ENCODE measurements at regions not wholly inside any gene's neighbourhood (a gene's known extent, or its start where the extent isn't known, plus 50 kb on each side); places are given as distances from the start of the nearest gene placed in this dataset.
A peak's percentile ranks its signal among the peaks of the same experiment; 100 is the strongest.
"Not testable (repeated sequence)": the region's sequence is repeated elsewhere in the genome, so short reads cannot be mapped to it uniquely, and the experiment has no call there.

DNA sequence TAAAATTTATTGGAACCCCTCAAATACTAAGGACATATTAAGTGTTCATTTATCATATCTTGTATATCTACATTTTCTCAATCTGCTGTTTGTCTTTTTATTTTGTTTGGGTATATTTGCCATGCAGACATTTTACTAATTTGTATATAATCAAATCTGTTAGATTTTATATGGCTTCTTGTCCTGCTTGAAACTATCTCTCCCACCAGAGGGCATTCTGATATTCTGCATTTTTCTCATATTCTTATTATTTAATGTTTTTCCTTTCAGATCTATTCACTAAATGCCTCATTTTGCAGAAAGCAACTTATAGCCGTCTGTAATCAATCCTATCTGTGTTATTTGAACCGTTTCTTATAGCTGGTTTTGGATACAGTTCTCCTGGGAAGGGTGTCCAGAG is 745.5 kb downstream of the LRRIQ3 start:
- no peak overlapping the region for H3K27ac ChIP-seq

GRCh38 chr1:73450668-73451067 is 747.3 kb downstream of the LRRIQ3 start:
- not testable (repeated sequence) for H3K27ac ChIP-seq

More for the DNA sequence above, 745.5 kb downstream of the LRRIQ3 start:
- TF ChIP-seq, protein P1, sequence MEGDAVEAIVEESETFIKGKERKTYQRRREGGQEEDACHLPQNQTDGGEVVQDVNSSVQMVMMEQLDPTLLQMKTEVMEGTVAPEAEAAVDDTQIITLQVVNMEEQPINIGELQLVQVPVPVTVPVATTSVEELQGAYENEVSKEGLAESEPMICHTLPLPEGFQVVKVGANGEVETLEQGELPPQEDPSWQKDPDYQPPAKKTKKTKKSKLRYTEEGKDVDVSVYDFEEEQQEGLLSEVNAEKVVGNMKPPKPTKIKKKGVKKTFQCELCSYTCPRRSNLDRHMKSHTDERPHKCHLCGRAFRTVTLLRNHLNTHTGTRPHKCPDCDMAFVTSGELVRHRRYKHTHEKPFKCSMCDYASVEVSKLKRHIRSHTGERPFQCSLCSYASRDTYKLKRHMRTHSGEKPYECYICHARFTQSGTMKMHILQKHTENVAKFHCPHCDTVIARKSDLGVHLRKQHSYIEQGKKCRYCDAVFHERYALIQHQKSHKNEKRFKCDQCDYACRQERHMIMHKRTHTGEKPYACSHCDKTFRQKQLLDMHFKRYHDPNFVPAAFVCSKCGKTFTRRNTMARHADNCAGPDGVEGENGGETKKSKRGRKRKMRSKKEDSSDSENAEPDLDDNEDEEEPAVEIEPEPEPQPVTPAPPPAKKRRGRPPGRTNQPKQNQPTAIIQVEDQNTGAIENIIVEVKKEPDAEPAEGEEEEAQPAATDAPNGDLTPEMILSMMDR (IDR thresholded peaks at IDR 0.05), result peak; percentile 26
- no peak for TF ChIP-seq ZFX (IDR thresholded peaks at IDR 0.05; ENCODE audit: borderline replicate concordance)

- H3K27ac ChIP-seq, result no peak overlapping the region
- TF ChIP-seq, protein P1 (IDR thresholded peaks at IDR 0.05), result no peak
- no peak for TF ChIP-seq ZFX (IDR thresholded peaks at IDR 0.05; ENCODE audit: borderline replicate concordance)
Measured at GRCh38 chr1:73411479-73411878, 786.5 kb downstream of the LRRIQ3 start.

GRCh38 chr1:73401666-73402065 is 796.3 kb downstream of the LRRIQ3 start:
- TF ChIP-seq, protein P1 (IDR thresholded peaks at IDR 0.05), result peak; percentile 25; the same call in 1 of the 2 replicates
- no peak for TF ChIP-seq ZFX (IDR thresholded peaks at IDR 0.05; ENCODE audit: borderline replicate concordance)
- H3K27ac ChIP-seq, result no peak overlapping the region

- no peak overlapping the region for H3K27ac ChIP-seq
- TF ChIP-seq ZFX (IDR thresholded peaks at IDR 0.05; ENCODE audit: borderline replicate concordance), result no peak
- TF ChIP-seq, protein P1 (IDR thresholded peaks at IDR 0.05), result no peak
Measured at GRCh38 chr1:73382966-73383365, 815.0 kb downstream of the LRRIQ3 start.

DNA sequence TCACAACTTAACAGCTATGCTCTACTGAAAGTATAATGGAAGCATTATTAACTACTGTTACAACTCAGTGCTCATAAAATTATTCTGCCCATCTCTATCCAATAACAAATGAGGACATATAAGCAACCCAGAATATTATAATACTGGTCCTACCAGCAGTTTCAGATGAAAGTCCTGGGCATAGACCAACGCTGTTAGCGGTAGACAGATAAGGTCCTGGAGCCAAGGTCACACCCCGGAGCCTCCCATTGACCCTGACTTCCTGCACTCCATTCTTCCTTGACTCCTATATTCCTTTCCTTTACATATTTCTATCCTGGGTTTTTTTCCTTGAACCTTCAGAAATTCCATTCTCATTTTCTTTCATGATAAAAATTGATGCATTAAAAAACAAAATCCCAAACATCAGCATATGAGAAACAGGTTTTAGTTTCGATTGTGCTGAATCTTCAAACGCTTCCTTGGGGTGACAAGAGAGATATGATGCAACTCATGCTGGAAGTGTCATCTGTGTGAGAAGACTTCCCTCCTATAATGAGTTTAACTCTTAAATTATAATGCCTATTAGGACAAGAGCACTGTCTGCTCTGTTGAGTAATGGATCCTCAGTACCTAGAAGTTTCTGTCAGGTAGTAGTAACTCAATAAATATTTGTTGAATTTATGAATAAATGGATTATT is 831.1 kb downstream of the LRRIQ3 start:
- TF ChIP-seq ZFX (IDR thresholded peaks at IDR 0.05; ENCODE audit: borderline replicate concordance), result no peak
- TF ChIP-seq, protein P1 (IDR thresholded peaks at IDR 0.05), result no peak
- no peak overlapping the region for H3K27ac ChIP-seq

DNA sequence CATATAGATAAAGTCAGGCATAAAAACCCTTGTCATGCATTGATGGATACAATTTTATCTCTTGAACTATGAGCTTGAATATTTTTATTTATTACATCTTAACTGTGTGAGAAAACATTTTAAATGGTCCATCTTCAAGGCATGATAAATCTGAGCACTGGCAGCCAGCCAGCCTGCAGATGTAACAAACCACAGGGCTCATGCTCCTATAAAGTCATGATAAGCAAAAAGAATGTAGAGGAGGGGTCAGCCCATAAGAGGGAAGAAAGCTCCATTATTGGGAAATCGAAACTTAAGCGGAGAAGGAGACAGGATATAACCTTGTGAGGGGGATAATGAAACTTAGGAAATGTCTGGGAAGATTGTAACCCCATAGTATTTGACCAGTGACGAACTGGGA is 839.0 kb downstream of the LRRIQ3 start:
- no peak overlapping the region for H3K27ac ChIP-seq
- no peak for TF ChIP-seq ZFX (IDR thresholded peaks at IDR 0.05; ENCODE audit: borderline replicate concordance)
- TF ChIP-seq, protein P1 (IDR thresholded peaks at IDR 0.05), result no peak

DNA sequence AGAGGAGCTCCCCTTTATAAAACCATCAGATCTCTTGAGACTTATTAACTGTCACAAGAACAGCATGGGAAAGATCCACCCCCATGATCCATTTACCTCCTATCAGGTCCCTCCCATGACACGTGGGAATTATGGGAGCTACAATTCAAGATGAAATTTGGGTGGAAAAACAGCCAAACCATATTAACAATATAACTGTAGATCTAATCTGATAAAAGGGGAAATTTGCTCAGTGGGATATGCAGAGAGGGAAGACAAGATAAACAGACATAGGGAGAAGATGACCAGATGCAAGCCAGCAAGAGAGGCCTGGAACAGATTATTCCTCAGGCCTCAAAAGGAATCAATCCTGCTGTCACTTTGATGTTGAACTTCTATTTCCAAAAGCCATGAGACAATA is 841.5 kb downstream of the LRRIQ3 start:
- TF ChIP-seq, protein P1 (IDR thresholded peaks at IDR 0.05), result no peak
- no peak for TF ChIP-seq ZFX (IDR thresholded peaks at IDR 0.05; ENCODE audit: borderline replicate concordance)
- no peak overlapping the region for H3K27ac ChIP-seq

Data from 22Rv1 (cell line).